ENCODE measurements at regions not wholly inside any gene's neighbourhood (a gene's known extent, or its start where the extent isn't known, plus 50 kb on each side); places are given as distances from the start of the nearest gene placed in this dataset.

DNA sequence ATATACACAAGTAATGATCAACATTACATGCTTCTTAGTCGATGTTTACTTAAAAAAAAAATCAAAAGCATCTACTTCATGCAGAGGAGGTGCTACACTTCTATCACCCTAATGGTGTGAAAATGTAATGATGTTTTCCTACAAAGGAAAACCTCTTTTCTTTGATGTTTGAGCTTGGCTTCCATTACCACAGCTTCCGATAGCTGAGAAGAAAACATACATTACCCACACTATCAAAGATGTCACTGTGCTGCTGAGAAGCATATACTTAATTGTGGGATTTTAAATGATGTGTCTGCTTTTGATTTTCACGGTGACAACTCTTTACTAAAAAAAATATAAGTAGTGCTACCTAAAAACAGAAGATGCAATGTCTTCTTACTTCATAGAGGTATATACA lies 200.2 kb upstream of the PHF14 start:
- TF ChIP-seq, protein P1, sequence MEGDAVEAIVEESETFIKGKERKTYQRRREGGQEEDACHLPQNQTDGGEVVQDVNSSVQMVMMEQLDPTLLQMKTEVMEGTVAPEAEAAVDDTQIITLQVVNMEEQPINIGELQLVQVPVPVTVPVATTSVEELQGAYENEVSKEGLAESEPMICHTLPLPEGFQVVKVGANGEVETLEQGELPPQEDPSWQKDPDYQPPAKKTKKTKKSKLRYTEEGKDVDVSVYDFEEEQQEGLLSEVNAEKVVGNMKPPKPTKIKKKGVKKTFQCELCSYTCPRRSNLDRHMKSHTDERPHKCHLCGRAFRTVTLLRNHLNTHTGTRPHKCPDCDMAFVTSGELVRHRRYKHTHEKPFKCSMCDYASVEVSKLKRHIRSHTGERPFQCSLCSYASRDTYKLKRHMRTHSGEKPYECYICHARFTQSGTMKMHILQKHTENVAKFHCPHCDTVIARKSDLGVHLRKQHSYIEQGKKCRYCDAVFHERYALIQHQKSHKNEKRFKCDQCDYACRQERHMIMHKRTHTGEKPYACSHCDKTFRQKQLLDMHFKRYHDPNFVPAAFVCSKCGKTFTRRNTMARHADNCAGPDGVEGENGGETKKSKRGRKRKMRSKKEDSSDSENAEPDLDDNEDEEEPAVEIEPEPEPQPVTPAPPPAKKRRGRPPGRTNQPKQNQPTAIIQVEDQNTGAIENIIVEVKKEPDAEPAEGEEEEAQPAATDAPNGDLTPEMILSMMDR (IDR thresholded peaks at IDR 0.05): no peak
- TF ChIP-seq EP300 (IDR thresholded peaks at IDR 0.05) (no peak), POLR2AphosphoS5 (IDR thresholded peaks at IDR 0.05) (no peak)
